ENCODE measurements at regions not wholly inside any gene's neighbourhood (a gene's known extent, or its start where the extent isn't known, plus 50 kb on each side); places are given as distances from the start of the nearest gene placed in this dataset.

- no peak overlapping the region for H3K4me3 ChIP-seq (ENCODE audit: low read depth, low read length)
- H2AFZ ChIP-seq (ENCODE audit: low read length, unreplicated experiment), result no peak overlapping the region
- H3K4me1 ChIP-seq (ENCODE audit: control insufficient read depth, insufficient read depth, low read length, unreplicated experiment), result no peaks in the 10 kb centered on the region
- no peaks in the 10 kb centered on the region for H3K36me3 ChIP-seq (ENCODE audit: insufficient read depth, low read length)
- no peak overlapping the region for H3K27ac ChIP-seq (ENCODE audit: low read depth, low read length)
- H3K27me3 ChIP-seq (ENCODE audit: insufficient read depth, low read length), result no peaks in the 10 kb centered on the region
- no peaks in the 10 kb centered on the region for H3K79me2 ChIP-seq (ENCODE audit: control insufficient read depth, insufficient read depth, low read length, unreplicated experiment)
Measured at GRCh38 chr2:81181845-81182244, 877.3 kb upstream of the LRRTM1 start.

- Histone ChIP-seq H2AFZ (ENCODE audit: low read length, unreplicated experiment) (no peak overlapping the region), H3K27me3 (ENCODE audit: insufficient read depth, low read length) (no peaks in the 10 kb centered on the region)
Measured at GRCh38 chr2:81171447-81171846, 866.9 kb upstream of the LRRTM1 start.

GRCh38 chr2:81163583-81163982, 859.0 kb upstream of the LRRTM1 start:
- no peaks in the 10 kb centered on the region for H3K36me3 ChIP-seq (ENCODE audit: insufficient read depth, low read length)
- no peaks in the 10 kb centered on the region for H3K79me2 ChIP-seq (ENCODE audit: control insufficient read depth, insufficient read depth, low read length, unreplicated experiment)
- H3K27me3 ChIP-seq (ENCODE audit: insufficient read depth, low read length), result no peaks in the 10 kb centered on the region
- H3K27ac ChIP-seq (ENCODE audit: low read depth, low read length), result no peak overlapping the region
- no peak overlapping the region for H2AFZ ChIP-seq (ENCODE audit: low read length, unreplicated experiment)
- H3K4me1 ChIP-seq (ENCODE audit: control insufficient read depth, insufficient read depth, low read length, unreplicated experiment), result no peaks in the 10 kb centered on the region
- no peak overlapping the region for H3K4me3 ChIP-seq (ENCODE audit: low read depth, low read length)

More at GRCh38 chr2:81171447-81171846, 866.9 kb upstream of the LRRTM1 start:
- no peaks in the 10 kb centered on the region for H3K36me3 ChIP-seq (ENCODE audit: insufficient read depth, low read length)
- H3K27ac ChIP-seq (ENCODE audit: low read depth, low read length), result no peak overlapping the region
- no peaks in the 10 kb centered on the region for H3K4me1 ChIP-seq (ENCODE audit: control insufficient read depth, insufficient read depth, low read length, unreplicated experiment)
- H3K4me3 ChIP-seq (ENCODE audit: low read depth, low read length), result no peak overlapping the region
- H3K79me2 ChIP-seq (ENCODE audit: control insufficient read depth, insufficient read depth, low read length, unreplicated experiment), result no peaks in the 10 kb centered on the region

GRCh38 chr2:81158505-81158904, 854.0 kb upstream of the LRRTM1 start:
- no peak overlapping the region for H3K27ac ChIP-seq (ENCODE audit: low read depth, low read length)
- no peaks in the 10 kb centered on the region for H3K4me1 ChIP-seq (ENCODE audit: control insufficient read depth, insufficient read depth, low read length, unreplicated experiment)
- H3K79me2 ChIP-seq (ENCODE audit: control insufficient read depth, insufficient read depth, low read length, unreplicated experiment), result no peaks in the 10 kb centered on the region
- no peaks in the 10 kb centered on the region for H3K36me3 ChIP-seq (ENCODE audit: insufficient read depth, low read length)
- no peak overlapping the region for H2AFZ ChIP-seq (ENCODE audit: low read length, unreplicated experiment)
- H3K27me3 ChIP-seq (ENCODE audit: insufficient read depth, low read length), result no peaks in the 10 kb centered on the region
- no peak overlapping the region for H3K4me3 ChIP-seq (ENCODE audit: low read depth, low read length)

GRCh38 chr2:81148323-81148722, 843.8 kb upstream of the LRRTM1 start:
- no peaks in the 10 kb centered on the region for H3K27me3 ChIP-seq (ENCODE audit: insufficient read depth, low read length)
- no peaks in the 10 kb centered on the region for H3K36me3 ChIP-seq (ENCODE audit: insufficient read depth, low read length)
- no peaks in the 10 kb centered on the region for H3K4me1 ChIP-seq (ENCODE audit: control insufficient read depth, insufficient read depth, low read length, unreplicated experiment)
- H3K27ac ChIP-seq (ENCODE audit: low read depth, low read length), result no peak overlapping the region
- no peaks in the 10 kb centered on the region for H3K79me2 ChIP-seq (ENCODE audit: control insufficient read depth, insufficient read depth, low read length, unreplicated experiment)
- no peak overlapping the region for H3K4me3 ChIP-seq (ENCODE audit: low read depth, low read length)
- no peak overlapping the region for H2AFZ ChIP-seq (ENCODE audit: low read length, unreplicated experiment)

GRCh38 chr2:81136296-81136695, 831.7 kb upstream of the LRRTM1 start:
- Histone ChIP-seq H3K27ac (ENCODE audit: low read depth, low read length) (no peak overlapping the region), H3K4me3 (ENCODE audit: low read depth, low read length) (no peak overlapping the region), H3K36me3 (ENCODE audit: insufficient read depth, low read length) (no peaks in the 10 kb centered on the region), H3K79me2 (ENCODE audit: control insufficient read depth, insufficient read depth, low read length, unreplicated experiment) (no peaks in the 10 kb centered on the region), H3K4me1 (ENCODE audit: control insufficient read depth, insufficient read depth, low read length, unreplicated experiment) (no peaks in the 10 kb centered on the region), H2AFZ (ENCODE audit: low read length, unreplicated experiment) (no peak overlapping the region), H3K27me3 (ENCODE audit: insufficient read depth, low read length) (no peaks in the 10 kb centered on the region)

- Histone ChIP-seq H3K4me1 (ENCODE audit: control insufficient read depth, insufficient read depth, low read length, unreplicated experiment) (no peaks in the 10 kb centered on the region), H3K36me3 (ENCODE audit: insufficient read depth, low read length) (no peaks in the 10 kb centered on the region), H2AFZ (ENCODE audit: low read length, unreplicated experiment) (no peak overlapping the region), H3K4me3 (ENCODE audit: low read depth, low read length) (no peak overlapping the region), H3K27me3 (ENCODE audit: insufficient read depth, low read length) (no peaks in the 10 kb centered on the region), H3K79me2 (ENCODE audit: control insufficient read depth, insufficient read depth, low read length, unreplicated experiment) (no peaks in the 10 kb centered on the region), H3K27ac (ENCODE audit: low read depth, low read length) (no peak overlapping the region)
Measured at GRCh38 chr2:81097361-81097760, 792.8 kb upstream of the LRRTM1 start.

- no peak overlapping the region for H3K4me3 ChIP-seq (ENCODE audit: low read depth, low read length)
- H3K36me3 ChIP-seq (ENCODE audit: insufficient read depth, low read length), result no peaks in the 10 kb centered on the region
- H3K27me3 ChIP-seq (ENCODE audit: insufficient read depth, low read length), result no peaks in the 10 kb centered on the region
- no peaks in the 10 kb centered on the region for H3K79me2 ChIP-seq (ENCODE audit: control insufficient read depth, insufficient read depth, low read length, unreplicated experiment)
- no peak overlapping the region for H2AFZ ChIP-seq (ENCODE audit: low read length, unreplicated experiment)
- H3K4me1 ChIP-seq (ENCODE audit: control insufficient read depth, insufficient read depth, low read length, unreplicated experiment), result no peaks in the 10 kb centered on the region
- no peak overlapping the region for H3K27ac ChIP-seq (ENCODE audit: low read depth, low read length)
Measured at GRCh38 chr2:81093031-81093430, 788.5 kb upstream of the LRRTM1 start.

- Histone ChIP-seq H3K36me3 (ENCODE audit: insufficient read depth, low read length) (no peaks in the 10 kb centered on the region), H3K79me2 (ENCODE audit: control insufficient read depth, insufficient read depth, low read length, unreplicated experiment) (no peaks in the 10 kb centered on the region), H3K27ac (ENCODE audit: low read depth, low read length) (no peak overlapping the region), H3K4me1 (ENCODE audit: control insufficient read depth, insufficient read depth, low read length, unreplicated experiment) (no peaks in the 10 kb centered on the region), H3K27me3 (ENCODE audit: insufficient read depth, low read length) (no peaks in the 10 kb centered on the region), H3K4me3 (ENCODE audit: low read depth, low read length) (no peak overlapping the region), H2AFZ (ENCODE audit: low read length, unreplicated experiment) (no peak overlapping the region)
Measured at GRCh38 chr2:81087646-81088045, 783.1 kb upstream of the LRRTM1 start.

GRCh38 chr2:81084101-81084500, 779.5 kb upstream of the LRRTM1 start:
- Histone ChIP-seq H2AFZ (ENCODE audit: low read length, unreplicated experiment) (no peak overlapping the region), H3K4me1 (ENCODE audit: control insufficient read depth, insufficient read depth, low read length, unreplicated experiment) (no peaks in the 10 kb centered on the region), H3K27ac (ENCODE audit: low read depth, low read length) (no peak overlapping the region), H3K36me3 (ENCODE audit: insufficient read depth, low read length) (no peaks in the 10 kb centered on the region), H3K79me2 (ENCODE audit: control insufficient read depth, insufficient read depth, low read length, unreplicated experiment) (no peaks in the 10 kb centered on the region), H3K27me3 (ENCODE audit: insufficient read depth, low read length) (no peaks in the 10 kb centered on the region), H3K4me3 (ENCODE audit: low read depth, low read length) (no peak overlapping the region)

GRCh38 chr2:81078631-81079030, 774.1 kb upstream of the LRRTM1 start:
- H3K79me2 ChIP-seq (ENCODE audit: control insufficient read depth, insufficient read depth, low read length, unreplicated experiment), result no peaks in the 10 kb centered on the region

More at GRCh38 chr2:81078631-81079030, 774.1 kb upstream of the LRRTM1 start:
- Histone ChIP-seq H3K36me3 (ENCODE audit: insufficient read depth, low read length) (no peaks in the 10 kb centered on the region), H3K27me3 (ENCODE audit: insufficient read depth, low read length) (no peaks in the 10 kb centered on the region), H2AFZ (ENCODE audit: low read length, unreplicated experiment) (no peak overlapping the region), H3K4me1 (ENCODE audit: control insufficient read depth, insufficient read depth, low read length, unreplicated experiment) (no peaks in the 10 kb centered on the region), H3K4me3 (ENCODE audit: low read depth, low read length) (no peak overlapping the region), H3K27ac (ENCODE audit: low read depth, low read length) (no peak overlapping the region)
